ENCODE measurements at regions not wholly inside any gene's neighbourhood (a gene's known extent, or its start where the extent isn't known, plus 50 kb on each side); places are given as distances from the start of the nearest gene placed in this dataset.
"Not testable (repeated sequence)": the region's sequence is repeated elsewhere in the genome, so short reads cannot be mapped to it uniquely, and the experiment has no call there.

- ChIA-PET POLR2A (no interaction called here), CTCF (no interaction called here)
- DNase-seq (ENCODE audit: low spot score), result no peak
- H3K4me1 Mint-ChIP-seq, result peaks cover 10% of the 10 kb centered on the region
- ATAC-seq, result no peak
- H3K36me3 Mint-ChIP-seq, result no peaks in the 10 kb centered on the region
- no peak overlapping the region for H3K27ac Mint-ChIP-seq
- H3K27me3 Mint-ChIP-seq (ENCODE audit: low read depth), result no peaks in the 10 kb centered on the region
- TF ChIP-seq CBFB (CRISPR knock-in tag; IDR thresholded peaks at IDR 0.05; ENCODE audit: low read depth) (no peak), NR2C2 (CRISPR knock-in tag; IDR thresholded peaks at IDR 0.05) (no peak), IRF2 (CRISPR knock-in tag; IDR thresholded peaks at IDR 0.05; ENCODE audit: borderline replicate concordance, low read depth) (no peak), NFE2L1 (CRISPR knock-in tag; IDR thresholded peaks at IDR 0.05) (no peak), ZNF138 (CRISPR knock-in tag; conservative IDR thresholded peaks at IDR 0.05) (no peak), ZNF121 (CRISPR knock-in tag; IDR thresholded peaks at IDR 0.05) (no peak), SMAD3 (CRISPR knock-in tag; IDR thresholded peaks at IDR 0.05; ENCODE audit: borderline replicate concordance) (no peak), IRF1 (CRISPR knock-in tag; IDR thresholded peaks at IDR 0.05) (no peak), FOXK1 (CRISPR knock-in tag; IDR thresholded peaks at IDR 0.05) (no peak), ZNF416 (CRISPR knock-in tag; IDR thresholded peaks at IDR 0.05) (no peak)
- TF ChIP-seq, protein P1, sequence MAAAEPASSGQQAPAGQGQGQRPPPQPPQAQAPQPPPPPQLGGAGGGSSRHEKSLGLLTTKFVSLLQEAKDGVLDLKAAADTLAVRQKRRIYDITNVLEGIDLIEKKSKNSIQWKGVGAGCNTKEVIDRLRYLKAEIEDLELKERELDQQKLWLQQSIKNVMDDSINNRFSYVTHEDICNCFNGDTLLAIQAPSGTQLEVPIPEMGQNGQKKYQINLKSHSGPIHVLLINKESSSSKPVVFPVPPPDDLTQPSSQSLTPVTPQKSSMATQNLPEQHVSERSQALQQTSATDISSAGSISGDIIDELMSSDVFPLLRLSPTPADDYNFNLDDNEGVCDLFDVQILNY (CRISPR knock-in tag; IDR thresholded peaks at IDR 0.05), result no peak
- TF ChIP-seq, protein P2, sequence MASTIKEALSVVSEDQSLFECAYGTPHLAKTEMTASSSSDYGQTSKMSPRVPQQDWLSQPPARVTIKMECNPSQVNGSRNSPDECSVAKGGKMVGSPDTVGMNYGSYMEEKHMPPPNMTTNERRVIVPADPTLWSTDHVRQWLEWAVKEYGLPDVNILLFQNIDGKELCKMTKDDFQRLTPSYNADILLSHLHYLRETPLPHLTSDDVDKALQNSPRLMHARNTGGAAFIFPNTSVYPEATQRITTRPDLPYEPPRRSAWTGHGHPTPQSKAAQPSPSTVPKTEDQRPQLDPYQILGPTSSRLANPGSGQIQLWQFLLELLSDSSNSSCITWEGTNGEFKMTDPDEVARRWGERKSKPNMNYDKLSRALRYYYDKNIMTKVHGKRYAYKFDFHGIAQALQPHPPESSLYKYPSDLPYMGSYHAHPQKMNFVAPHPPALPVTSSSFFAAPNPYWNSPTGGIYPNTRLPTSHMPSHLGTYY (CRISPR knock-in tag; IDR thresholded peaks at IDR 0.05), result no peak
- TF ChIP-seq, protein P3, sequence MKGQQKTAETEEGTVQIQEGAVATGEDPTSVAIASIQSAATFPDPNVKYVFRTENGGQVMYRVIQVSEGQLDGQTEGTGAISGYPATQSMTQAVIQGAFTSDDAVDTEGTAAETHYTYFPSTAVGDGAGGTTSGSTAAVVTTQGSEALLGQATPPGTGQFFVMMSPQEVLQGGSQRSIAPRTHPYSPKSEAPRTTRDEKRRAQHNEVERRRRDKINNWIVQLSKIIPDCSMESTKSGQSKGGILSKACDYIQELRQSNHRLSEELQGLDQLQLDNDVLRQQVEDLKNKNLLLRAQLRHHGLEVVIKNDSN (CRISPR knock-in tag; IDR thresholded peaks at IDR 0.05), result no peak
- TF ChIP-seq, protein P4, sequence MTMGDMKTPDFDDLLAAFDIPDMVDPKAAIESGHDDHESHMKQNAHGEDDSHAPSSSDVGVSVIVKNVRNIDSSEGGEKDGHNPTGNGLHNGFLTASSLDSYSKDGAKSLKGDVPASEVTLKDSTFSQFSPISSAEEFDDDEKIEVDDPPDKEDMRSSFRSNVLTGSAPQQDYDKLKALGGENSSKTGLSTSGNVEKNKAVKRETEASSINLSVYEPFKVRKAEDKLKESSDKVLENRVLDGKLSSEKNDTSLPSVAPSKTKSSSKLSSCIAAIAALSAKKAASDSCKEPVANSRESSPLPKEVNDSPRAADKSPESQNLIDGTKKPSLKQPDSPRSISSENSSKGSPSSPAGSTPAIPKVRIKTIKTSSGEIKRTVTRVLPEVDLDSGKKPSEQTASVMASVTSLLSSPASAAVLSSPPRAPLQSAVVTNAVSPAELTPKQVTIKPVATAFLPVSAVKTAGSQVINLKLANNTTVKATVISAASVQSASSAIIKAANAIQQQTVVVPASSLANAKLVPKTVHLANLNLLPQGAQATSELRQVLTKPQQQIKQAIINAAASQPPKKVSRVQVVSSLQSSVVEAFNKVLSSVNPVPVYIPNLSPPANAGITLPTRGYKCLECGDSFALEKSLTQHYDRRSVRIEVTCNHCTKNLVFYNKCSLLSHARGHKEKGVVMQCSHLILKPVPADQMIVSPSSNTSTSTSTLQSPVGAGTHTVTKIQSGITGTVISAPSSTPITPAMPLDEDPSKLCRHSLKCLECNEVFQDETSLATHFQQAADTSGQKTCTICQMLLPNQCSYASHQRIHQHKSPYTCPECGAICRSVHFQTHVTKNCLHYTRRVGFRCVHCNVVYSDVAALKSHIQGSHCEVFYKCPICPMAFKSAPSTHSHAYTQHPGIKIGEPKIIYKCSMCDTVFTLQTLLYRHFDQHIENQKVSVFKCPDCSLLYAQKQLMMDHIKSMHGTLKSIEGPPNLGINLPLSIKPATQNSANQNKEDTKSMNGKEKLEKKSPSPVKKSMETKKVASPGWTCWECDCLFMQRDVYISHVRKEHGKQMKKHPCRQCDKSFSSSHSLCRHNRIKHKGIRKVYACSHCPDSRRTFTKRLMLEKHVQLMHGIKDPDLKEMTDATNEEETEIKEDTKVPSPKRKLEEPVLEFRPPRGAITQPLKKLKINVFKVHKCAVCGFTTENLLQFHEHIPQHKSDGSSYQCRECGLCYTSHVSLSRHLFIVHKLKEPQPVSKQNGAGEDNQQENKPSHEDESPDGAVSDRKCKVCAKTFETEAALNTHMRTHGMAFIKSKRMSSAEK (CRISPR knock-in tag; IDR thresholded peaks at IDR 0.05; ENCODE audit: borderline replicate concordance), result no peak
- TF ChIP-seq, protein P5, sequence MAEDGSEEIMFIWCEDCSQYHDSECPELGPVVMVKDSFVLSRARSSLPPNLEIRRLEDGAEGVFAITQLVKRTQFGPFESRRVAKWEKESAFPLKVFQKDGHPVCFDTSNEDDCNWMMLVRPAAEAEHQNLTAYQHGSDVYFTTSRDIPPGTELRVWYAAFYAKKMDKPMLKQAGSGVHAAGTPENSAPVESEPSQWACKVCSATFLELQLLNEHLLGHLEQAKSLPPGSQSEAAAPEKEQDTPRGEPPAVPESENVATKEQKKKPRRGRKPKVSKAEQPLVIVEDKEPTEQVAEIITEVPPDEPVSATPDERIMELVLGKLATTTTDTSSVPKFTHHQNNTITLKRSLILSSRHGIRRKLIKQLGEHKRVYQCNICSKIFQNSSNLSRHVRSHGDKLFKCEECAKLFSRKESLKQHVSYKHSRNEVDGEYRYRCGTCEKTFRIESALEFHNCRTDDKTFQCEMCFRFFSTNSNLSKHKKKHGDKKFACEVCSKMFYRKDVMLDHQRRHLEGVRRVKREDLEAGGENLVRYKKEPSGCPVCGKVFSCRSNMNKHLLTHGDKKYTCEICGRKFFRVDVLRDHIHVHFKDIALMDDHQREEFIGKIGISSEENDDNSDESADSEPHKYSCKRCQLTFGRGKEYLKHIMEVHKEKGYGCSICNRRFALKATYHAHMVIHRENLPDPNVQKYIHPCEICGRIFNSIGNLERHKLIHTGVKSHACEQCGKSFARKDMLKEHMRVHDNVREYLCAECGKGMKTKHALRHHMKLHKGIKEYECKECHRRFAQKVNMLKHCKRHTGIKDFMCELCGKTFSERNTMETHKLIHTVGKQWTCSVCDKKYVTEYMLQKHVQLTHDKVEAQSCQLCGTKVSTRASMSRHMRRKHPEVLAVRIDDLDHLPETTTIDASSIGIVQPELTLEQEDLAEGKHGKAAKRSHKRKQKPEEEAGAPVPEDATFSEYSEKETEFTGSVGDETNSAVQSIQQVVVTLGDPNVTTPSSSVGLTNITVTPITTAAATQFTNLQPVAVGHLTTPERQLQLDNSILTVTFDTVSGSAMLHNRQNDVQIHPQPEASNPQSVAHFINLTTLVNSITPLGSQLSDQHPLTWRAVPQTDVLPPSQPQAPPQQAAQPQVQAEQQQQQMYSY (CRISPR knock-in tag; IDR thresholded peaks at IDR 0.05), result no peak
- H3K9me3 Mint-ChIP-seq, result no peaks in the 10 kb centered on the region
- H3K4me3 Mint-ChIP-seq, result no peak overlapping the region
These were observed 128.7 kb upstream of the MB21D2 start for GRCh38 chr3:193046371-193046770.

DNA sequence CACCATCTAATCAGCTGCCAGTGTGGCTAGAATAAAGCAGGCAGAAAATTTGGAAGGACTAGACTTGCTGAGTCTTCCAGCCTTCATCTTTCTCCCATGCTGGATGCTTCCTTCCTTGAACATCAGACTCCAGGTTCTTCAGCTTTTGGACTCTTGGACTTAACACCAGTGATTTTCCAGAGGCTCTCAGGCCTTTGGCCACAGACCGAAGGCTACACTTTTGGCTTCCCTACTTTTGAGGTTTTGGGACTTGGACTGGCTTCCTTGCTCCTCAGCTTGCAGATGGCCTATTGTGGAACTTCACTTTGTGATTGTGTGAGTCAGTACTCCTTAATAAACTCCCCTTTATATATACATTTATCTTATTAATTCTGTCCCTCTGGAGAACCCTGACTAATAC is 129.8 kb upstream of the MB21D2 start:
- H3K4me3 Mint-ChIP-seq; H3K27ac Mint-ChIP-seq; H3K36me3 Mint-ChIP-seq; ATAC-seq; DNase-seq (ENCODE audit: low spot score); H3K27me3 Mint-ChIP-seq (ENCODE audit: low read depth); POLR2A ChIA-PET; CTCF ChIA-PET; H3K9me3 Mint-ChIP-seq: not testable (repeated sequence)
- H3K4me1 Mint-ChIP-seq, result peaks cover 16% of the 10 kb centered on the region
